ENCODE measurements at regions not wholly inside any gene's neighbourhood (a gene's known extent, or its start where the extent isn't known, plus 50 kb on each side); places are given as distances from the start of the nearest gene placed in this dataset.

DNA sequence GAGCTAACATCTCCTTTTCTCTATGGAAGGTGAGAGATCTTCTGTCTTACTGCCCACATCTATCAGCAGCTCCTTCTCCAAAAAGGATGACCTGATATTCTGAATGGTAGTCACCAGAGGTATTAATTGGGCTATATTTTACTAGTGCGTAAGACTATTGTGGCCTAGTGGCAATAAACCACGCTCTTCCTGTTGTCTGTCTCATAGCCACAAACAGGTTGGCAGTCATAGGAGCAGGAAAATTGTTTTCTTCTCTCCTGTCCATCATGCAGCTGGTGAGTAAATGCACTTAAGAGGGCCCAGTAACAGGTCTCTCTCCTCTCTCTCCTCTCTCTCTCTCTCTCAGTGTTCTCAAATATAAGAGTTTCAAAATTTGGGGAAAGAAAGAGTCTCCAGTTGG is 856.8 kb upstream of the ACVR2A start:
- TF ChIP-seq POLR2AphosphoS5 (IDR thresholded peaks at IDR 0.05; ENCODE audit: low read depth) (no peak), EZH2phosphoT487 (IDR thresholded peaks at IDR 0.05; ENCODE audit: unreplicated experiment) (no peak), EZH2 (IDR thresholded peaks at IDR 0.05; ENCODE audit: low read depth, unreplicated experiment) (no peak)
- TF ChIP-seq, protein P1, sequence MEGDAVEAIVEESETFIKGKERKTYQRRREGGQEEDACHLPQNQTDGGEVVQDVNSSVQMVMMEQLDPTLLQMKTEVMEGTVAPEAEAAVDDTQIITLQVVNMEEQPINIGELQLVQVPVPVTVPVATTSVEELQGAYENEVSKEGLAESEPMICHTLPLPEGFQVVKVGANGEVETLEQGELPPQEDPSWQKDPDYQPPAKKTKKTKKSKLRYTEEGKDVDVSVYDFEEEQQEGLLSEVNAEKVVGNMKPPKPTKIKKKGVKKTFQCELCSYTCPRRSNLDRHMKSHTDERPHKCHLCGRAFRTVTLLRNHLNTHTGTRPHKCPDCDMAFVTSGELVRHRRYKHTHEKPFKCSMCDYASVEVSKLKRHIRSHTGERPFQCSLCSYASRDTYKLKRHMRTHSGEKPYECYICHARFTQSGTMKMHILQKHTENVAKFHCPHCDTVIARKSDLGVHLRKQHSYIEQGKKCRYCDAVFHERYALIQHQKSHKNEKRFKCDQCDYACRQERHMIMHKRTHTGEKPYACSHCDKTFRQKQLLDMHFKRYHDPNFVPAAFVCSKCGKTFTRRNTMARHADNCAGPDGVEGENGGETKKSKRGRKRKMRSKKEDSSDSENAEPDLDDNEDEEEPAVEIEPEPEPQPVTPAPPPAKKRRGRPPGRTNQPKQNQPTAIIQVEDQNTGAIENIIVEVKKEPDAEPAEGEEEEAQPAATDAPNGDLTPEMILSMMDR (conservative IDR thresholded peaks at IDR 0.05; ENCODE audit: low read depth in 2 of 2) = no peak

All from GM23338 (cell line).